DND-41 (cell line): ENCODE measurements at regions not wholly inside any gene's neighbourhood (a gene's known extent, or its start where the extent isn't known, plus 50 kb on each side); places are given as distances from the start of the nearest gene placed in this dataset.

Experiments used
- CTCF ChIP-seq: IDR thresholded peaks from 2 replicates; pipeline ENCODE4 v1.5.1; 2012; ENCODE audit warnings: borderline replicate concordance, low read length, moderate library complexity, mild to moderate bottlenecking; ENCODE audit not compliant: poor library complexity, severe bottlenecking; ENCODE audit errors: extremely low read depth
- EZH2 ChIP-seq: IDR thresholded peaks from 3 replicates; pipeline ENCODE4 v1.6.1; 2012; ENCODE audit warnings: borderline replicate concordance, low read depth, mild to moderate bottlenecking, moderate library complexity, low read length, inconsistent platforms; ENCODE audit not compliant: severe bottlenecking

DNA sequence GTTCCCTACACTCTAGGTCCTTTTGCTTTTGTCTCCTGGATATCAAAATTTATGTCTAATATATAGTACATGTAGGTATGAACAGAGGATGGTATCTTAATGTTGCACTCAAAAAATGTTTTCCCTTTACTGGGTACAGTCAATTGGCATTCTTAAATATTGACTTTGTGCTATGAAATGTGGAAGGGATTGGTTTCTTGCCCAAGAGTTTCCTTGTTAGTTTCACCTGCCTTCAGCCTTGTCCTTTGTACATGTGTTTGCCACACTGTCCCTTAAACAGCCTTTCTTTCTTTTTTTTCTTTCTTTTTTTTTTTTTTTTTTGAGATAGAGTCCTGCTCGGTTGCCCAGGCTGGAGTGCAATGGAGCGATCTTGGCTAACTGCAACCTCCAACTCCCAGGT lies 287.1 kb downstream of the SQOR start:
- TF ChIP-seq CTCF (no peak), EZH2 (no peak)
